Progenitor cell of endocrine pancreas (in vitro differentiated cells): ENCODE measurements at regions not wholly inside any gene's neighbourhood (a gene's known extent, or its start where the extent isn't known, plus 50 kb on each side); places are given as distances from the start of the nearest gene placed in this dataset.

ENCODE experiments used
- DNase-seq: peaks from one replicate; pipeline ENCODE4 v3.0.0; 2021; ENCODE audit warnings: low spot score; ENCODE audit not compliant: unreplicated experiment
- H3K27ac Mint-ChIP-seq: 2 replicates; pipeline ENCODE4 v1.8.0; 2021; ENCODE audit warnings: mild to moderate bottlenecking, moderate library complexity, mixed read lengths
- H3K27me3 Mint-ChIP-seq: 2 replicates; pipeline ENCODE4 v1.8.0; 2021; ENCODE audit warnings: mixed read lengths
- H3K36me3 Mint-ChIP-seq: 2 replicates; pipeline ENCODE4 v1.8.0; 2022; ENCODE audit warnings: mixed read lengths; ENCODE audit not compliant: insufficient read depth
- H3K4me1 Mint-ChIP-seq: 2 replicates; pipeline ENCODE4 v1.8.0; 2021; ENCODE audit warnings: low read depth, mixed read lengths
- H3K4me3 Mint-ChIP-seq: 2 replicates; pipeline ENCODE4 v1.8.0; 2021; ENCODE audit warnings: low read depth, mild to moderate bottlenecking, moderate library complexity, mixed read lengths
- H3K9me3 Mint-ChIP-seq: 2 replicates; pipeline ENCODE4 v1.8.0; 2021; ENCODE audit warnings: low read depth, mixed read lengths
- TF ChIP-seq, protein P1 (sequence below): fragments of 200-600 bp; sonication (generic); IDR thresholded peaks from one replicate; pipeline ENCODE4 v1.5.0; 2021; ENCODE audit warnings: antibody characterized with exemption, mild to moderate bottlenecking; ENCODE audit not compliant: unreplicated experiment

DNA sequence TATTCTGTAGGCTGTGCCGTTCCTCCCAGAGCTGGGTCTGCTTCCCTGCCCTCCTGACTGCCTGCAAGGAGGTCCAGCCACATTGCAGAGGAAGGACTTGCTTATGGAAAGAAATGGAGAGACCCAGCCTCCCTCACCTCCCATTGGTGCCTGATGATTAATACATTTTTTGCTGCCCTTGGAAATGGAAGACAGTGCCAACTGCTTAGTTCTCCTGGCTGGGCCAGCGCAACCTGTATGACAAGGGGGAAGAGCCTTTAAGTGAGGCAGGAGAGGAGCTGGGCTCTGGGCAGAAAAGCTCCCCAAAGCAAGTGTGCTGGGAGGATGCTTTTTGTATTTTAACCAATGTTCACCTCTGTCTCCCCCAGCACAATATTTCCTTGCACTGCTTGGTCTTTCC lies 238.5 kb downstream of the SOX9 start:
- H3K9me3 Mint-ChIP-seq: peaks cover 2% of the 10 kb centered on the region
- no peak overlapping the region for H3K27ac Mint-ChIP-seq
- peaks cover 7% of the 10 kb centered on the region for H3K4me1 Mint-ChIP-seq
- H3K4me3 Mint-ChIP-seq: no peak overlapping the region
- H3K27me3 Mint-ChIP-seq: peaks cover 20% of the 10 kb centered on the region
- no peaks in the 10 kb centered on the region for H3K36me3 Mint-ChIP-seq
- TF ChIP-seq, protein P1, sequence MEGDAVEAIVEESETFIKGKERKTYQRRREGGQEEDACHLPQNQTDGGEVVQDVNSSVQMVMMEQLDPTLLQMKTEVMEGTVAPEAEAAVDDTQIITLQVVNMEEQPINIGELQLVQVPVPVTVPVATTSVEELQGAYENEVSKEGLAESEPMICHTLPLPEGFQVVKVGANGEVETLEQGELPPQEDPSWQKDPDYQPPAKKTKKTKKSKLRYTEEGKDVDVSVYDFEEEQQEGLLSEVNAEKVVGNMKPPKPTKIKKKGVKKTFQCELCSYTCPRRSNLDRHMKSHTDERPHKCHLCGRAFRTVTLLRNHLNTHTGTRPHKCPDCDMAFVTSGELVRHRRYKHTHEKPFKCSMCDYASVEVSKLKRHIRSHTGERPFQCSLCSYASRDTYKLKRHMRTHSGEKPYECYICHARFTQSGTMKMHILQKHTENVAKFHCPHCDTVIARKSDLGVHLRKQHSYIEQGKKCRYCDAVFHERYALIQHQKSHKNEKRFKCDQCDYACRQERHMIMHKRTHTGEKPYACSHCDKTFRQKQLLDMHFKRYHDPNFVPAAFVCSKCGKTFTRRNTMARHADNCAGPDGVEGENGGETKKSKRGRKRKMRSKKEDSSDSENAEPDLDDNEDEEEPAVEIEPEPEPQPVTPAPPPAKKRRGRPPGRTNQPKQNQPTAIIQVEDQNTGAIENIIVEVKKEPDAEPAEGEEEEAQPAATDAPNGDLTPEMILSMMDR: no peak
- DNase-seq: no peak

DNA sequence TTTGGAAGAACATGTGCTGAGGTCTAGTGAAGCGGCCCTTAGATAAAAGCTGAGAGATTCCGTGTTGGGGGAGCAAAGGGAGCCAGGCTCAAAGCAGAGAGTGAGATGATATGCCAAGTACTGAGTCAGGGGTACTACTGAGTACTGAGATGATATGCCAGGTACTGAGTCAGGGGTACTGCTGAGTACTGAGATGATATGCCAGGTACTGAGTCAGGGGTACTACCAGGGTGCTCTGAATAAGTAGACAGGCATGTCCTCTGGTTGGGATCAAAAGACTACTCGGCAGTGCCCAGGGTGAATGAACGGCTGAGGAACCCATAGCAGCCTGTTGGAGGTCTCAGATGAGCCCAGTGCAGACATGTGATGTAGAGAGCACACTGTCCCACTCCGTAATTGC lies 239.0 kb downstream of the SOX9 start:
- TF ChIP-seq, protein P1: no peak
- no peak for DNase-seq
- H3K27ac Mint-ChIP-seq: no peak overlapping the region
- H3K36me3 Mint-ChIP-seq: no peaks in the 10 kb centered on the region
- H3K4me3 Mint-ChIP-seq: no peak overlapping the region
- H3K9me3 Mint-ChIP-seq: no peaks in the 10 kb centered on the region
- H3K27me3 Mint-ChIP-seq: peaks cover 20% of the 10 kb centered on the region
- peaks cover 7% of the 10 kb centered on the region for H3K4me1 Mint-ChIP-seq

DNA sequence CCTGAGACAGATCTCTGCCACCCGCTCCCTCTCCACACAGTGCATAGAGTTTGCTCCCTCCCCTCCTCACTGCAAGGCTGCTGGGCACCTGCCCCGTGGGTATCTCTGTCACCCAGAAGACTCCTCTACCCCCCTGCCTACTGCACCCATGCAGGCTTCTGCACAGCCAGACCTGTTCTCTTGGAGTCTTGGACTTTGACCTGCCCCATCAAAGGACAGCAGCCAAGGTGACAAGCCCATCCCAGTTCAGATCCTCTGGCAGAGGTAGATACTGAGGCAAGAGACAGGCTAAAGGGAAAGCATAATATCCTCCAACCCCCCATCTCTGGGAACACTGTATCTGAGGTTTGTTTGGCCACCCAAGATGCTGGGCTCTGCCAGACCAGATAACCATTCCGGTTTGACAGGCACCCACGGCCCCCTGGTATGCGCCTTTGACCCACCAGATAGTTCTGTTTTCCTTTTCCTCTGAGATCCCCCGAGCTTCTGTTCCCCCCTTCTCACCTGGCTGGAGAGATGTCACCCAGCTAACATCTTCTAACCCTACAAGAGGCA lies 239.6 kb downstream of the SOX9 start:
- Mint-ChIP-seq H3K27me3 (peaks cover 20% of the 10 kb centered on the region), H3K27ac (no peak overlapping the region), H3K9me3 (no peaks in the 10 kb centered on the region), H3K36me3 (no peaks in the 10 kb centered on the region), H3K4me3 (no peak overlapping the region), H3K4me1 (peaks cover 7% of the 10 kb centered on the region)
- no peak for DNase-seq
- TF ChIP-seq, protein P1: no peak

DNA sequence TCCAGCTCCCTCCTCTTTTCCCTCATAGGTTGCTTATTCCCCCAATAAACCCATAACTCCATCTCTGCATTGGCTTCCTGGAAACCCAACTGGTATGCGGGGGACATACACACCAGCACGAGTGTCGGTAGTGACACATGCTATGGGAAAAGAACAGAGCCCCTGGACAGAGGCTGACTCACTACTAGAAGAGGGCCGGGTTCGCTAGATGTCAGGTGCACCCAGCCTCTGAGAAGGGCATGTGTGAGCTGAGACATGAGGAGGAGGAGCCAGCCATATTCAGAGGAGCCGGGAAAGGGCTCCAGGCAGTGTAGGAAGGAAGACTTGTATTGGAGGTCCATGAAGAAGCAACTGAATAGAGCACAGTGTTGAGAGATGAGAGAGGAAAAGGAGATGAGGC lies 241.1 kb downstream of the SOX9 start:
- H3K4me1 Mint-ChIP-seq: peaks cover 7% of the 10 kb centered on the region
- no peak overlapping the region for H3K27ac Mint-ChIP-seq
- no peaks in the 10 kb centered on the region for H3K9me3 Mint-ChIP-seq
- TF ChIP-seq, protein P1: no peak
- no peak for DNase-seq
- H3K4me3 Mint-ChIP-seq: no peak overlapping the region
- H3K36me3 Mint-ChIP-seq: no peaks in the 10 kb centered on the region
- H3K27me3 Mint-ChIP-seq: peaks cover 25% of the 10 kb centered on the region

DNA sequence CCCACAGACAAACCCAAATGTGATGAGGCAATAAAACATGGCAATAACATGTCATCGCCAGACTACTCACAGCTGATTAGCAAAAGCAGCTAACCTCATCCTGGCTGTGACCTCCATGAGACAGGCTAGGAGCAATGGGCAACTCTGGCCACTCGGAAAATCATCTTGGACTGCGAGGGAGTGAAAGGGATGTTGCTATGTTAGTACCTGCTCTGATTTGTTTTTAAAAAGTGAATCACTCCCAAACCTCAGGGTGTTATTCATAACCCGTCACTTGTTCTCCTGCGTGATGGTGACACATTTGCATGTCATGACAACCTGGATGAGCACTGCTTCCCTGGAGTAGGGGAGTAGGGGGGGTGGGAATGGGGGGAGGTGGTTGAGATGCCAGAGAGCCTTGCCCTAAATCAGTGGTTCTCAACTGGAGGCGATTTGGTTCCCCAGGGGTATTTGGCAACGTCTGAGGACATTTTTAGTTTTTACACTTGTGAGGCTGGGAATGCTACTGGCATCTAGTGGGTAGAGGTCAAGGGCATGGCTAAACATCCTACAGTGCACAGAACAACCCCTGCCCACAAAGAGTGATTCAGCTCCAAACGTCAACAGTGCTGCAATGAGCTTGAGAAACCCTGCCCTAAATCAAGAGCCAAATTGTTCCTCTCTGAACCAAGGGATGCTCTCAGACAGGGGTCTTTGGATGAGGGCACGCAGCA lies 241.7 kb downstream of the SOX9 start:
- Mint-ChIP-seq H3K27me3 (peaks cover 25% of the 10 kb centered on the region), H3K9me3 (no peaks in the 10 kb centered on the region), H3K27ac (no peak overlapping the region), H3K4me1 (peaks cover 7% of the 10 kb centered on the region), H3K36me3 (no peaks in the 10 kb centered on the region), H3K4me3 (no peak overlapping the region)
- TF ChIP-seq, protein P1: no peak
- DNase-seq: no peak
